Mesenteric fat pad (tissue), 1 donor: ENCODE measurements at regions not wholly inside any gene's neighbourhood (a gene's known extent, or its start where the extent isn't known, plus 50 kb on each side); places are given as distances from the start of the nearest gene placed in this dataset.

ENCODE experiments used
- DNase-seq: peaks from one replicate; pipeline ENCODE4 v3.0.0-alpha.2; 2020; ENCODE audit warnings: low spot score
- donor health status: DM: yes; HTN: yes; CAD: no.

DNA sequence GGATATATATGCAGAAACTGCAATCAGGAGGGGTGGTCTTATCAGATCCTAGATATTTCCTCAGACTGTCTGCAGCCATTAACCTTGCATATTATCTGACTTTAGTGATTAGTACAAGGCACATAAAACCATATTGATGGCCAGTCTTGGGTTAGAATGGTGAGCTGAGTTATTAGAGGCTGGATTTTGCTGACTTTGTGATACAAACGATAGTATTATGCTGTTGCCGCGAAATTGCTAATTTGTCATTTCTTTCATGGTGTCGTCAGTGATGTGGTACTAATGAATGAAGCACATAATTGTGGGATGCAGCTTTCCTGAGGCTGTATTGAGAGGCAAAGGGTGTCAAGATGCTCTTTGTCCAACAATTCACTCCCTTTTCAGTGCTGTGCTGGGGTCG, 172.5 kb downstream of the TEX29 start:
- DNase-seq = no peak

DNA sequence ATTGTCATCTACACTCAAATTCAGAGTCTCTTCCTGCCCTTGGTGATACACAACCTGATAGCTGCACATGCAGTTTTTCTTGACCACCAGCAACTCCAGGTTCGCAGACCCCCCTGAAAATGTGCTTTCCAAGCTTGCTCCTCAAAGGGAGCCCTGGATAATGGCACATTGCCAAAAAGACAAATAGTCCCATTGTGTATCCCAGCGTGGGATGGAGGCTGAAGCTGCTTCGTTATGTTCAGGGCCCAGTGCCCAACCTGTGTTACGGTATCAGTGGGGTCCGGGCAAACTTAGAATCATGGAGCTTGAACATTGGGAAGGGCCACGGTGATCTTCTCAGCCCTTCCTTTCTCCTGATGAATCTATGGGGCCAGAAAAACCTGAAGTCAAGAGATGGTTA, 173.0 kb downstream of the TEX29 start:
- DNase-seq = peak; percentile 72

DNA sequence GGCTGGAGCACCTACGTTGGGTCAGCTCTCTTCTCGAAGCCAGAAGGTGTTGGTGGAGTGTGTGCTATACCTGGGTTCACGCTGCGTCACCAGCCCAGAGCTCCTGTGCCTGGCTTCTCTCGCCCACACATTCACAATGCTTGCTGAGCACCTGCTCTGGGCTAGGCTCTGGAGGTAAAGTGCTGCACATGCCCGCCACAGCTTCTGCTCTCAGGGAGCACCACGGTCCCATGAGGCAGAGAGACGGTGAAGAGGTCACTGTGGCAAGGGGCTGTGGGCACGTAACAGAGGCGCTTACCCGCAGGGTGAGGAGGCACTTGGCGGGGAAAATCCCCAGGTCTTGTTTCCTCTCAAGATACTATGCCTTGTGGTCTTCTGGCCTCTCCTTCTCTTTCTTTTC, 174.2 kb downstream of the TEX29 start:
- DNase-seq = peak; percentile 74

DNA sequence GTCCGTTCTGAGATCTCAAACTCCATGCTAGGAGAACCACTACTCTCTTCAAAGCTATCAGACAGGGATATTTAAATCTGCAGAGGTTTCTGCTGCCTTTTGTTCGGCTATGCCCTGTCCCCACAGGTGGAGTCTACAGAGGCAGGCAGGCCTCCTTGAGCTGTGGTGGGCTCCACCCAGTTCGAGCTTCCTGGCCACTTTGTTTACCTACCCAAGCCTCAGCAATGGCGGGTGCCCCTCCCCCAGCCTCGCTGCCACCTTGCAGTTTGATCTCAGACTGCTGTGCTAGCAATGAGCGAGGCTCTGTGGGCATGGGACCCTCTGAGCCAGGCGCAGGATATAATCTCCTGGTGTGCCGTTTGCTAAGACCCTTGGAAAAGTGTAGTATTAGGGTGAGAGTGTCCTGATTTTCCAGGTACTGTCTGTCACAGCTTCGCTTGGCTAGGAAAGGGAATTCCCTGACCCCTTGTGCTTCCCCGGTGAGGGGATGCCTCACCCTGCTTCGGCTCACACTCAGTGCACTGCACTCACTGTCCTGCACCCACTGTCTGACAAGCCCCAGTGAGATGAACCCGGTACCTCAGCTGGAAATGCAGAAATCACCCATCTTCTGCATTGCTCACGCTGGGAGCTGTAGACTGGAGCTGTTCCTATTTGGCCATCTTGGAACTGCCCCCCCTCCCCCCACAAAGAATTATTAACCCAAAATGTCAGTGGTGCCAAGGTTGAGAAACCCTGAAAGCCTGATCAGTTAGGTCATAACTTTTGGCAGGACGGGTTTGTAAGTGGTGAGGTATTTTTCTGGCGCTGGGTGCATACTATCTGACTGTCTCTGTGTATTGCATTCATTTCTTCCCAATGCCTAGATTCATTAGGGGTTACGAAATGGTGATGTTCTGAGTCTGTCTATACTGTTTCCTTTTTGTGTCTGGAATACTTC, 181.4 kb downstream of the TEX29 start:
- DNase-seq = peak; percentile 57

DNA sequence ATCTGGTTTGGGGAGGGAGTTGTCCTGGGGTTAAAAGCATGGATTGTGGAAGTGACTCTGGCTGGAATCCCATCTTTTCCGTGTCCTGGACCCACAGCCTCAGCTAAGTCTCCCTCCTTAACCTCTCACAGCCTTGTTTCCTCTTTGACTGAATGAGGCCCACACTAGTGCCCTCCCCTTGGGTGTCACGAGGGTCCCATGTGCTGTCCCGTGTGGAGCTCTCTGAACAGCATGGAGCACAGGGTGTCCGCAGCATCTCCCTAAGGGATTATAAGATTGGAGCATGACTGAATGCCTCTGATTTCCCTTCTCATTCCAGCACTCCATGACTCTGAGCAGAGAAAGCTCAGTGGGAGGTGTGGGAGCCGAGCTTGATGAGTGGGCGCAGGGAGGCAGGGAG, 182.5 kb downstream of the TEX29 start:
- DNase-seq = peak; percentile 65

DNA sequence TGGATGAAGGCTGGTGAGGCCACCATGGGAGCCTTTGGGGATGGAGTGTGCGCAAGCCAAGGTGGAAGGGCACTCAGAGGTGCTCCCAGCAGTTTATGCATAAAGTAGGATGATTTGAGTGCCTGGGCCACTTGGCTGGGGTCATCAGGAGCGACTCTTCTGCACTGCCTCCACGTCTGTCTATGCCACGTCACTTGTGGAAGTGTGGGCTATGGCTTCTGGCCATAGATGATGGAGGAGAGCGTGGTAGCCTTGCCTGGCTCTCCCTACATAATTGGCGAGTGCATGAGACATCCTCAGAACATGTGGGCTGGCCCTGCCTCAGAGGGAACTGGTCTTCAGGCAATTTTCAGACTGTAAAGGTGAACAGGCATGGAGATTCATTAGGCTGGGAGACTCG, 182.9 kb downstream of the TEX29 start:
- peak; percentile 53 for DNase-seq

DNA sequence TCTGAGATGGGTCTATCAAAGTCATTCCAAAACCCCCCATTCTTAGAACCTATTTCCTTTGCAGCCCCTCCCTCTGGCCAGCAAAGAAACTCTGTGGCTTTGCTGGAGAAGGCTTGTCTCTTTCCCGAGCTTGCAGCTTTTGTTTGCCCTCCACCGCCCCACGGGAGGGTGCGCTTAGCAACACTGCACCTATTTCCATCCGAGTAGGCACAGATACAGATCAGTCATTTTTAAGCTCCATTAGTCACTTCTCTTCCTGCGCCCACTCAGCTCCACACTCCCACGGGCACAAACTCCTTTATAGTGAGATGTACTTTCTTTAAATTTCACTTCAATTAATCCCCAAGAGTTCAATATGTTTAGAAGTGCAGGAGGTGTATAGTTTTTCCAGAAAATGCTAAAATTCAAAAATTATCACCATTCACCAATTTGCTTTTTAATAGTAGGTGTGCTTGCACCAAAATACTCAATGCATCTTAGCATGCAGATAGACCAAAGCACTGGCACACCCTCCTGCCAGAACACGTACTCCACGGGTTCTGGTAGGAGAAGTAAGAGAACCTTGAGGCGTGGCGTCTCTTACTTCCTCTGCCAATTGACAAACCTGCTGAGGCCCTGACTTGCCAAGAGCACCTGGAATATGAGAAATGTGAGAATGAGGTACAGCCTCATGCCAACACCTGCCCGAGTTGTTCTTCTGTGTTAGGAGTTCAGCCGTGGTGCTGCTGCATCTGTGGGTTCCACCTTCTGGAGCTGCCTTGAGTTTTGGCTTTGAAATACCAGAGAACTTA, 183.7 kb downstream of the TEX29 start:
- peak; percentile 81 for DNase-seq

DNA sequence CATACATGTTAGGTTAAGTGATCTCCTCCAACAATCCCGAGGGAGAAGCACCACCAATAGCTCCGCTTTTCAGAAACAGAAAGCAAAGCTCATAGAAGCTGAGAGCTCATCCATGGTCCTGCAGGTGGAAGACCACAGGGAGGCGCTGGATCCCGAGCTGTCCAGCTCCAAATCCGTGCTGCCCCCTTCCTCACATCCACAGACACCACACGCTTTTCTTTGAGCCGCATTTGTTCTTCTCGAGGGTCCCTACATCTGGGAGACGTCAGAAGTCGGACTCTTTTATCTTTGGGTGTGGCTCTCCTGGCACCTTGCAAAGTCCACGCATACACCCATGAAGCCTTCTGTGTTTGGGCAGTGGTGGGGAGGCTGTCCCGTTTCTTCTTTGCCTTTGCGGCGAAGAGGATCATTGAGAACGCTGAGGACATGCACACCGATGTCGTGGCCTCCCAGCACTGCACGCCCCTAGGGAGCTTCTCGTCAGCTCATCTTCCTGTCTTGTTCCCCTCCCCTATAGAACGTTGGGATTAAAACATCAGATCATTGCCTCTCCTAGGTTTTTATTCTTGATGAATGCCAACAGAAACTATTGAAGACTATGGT, 184.8 kb downstream of the TEX29 start:
- DNase-seq = peak; percentile 51

DNA sequence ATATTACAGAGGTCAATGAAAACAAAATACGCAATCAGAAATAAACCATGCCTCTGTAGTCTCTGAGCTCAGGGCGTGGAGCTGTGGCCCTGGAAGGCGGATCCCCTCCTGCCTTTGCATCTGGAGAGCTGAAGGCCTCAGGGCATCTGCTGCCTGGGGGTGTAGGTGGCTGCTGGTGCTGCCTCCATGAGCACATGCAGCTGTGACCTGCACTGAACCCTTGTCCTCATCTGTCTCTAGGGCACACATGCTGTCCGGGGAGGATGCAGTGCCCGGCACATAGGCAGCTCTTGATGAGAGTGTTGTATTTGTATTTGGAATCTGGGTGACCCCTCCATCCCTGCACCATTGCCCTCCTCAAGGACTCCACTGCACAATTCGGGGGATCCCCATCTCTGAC, 185.7 kb downstream of the TEX29 start:
- peak; percentile 81 for DNase-seq

DNA sequence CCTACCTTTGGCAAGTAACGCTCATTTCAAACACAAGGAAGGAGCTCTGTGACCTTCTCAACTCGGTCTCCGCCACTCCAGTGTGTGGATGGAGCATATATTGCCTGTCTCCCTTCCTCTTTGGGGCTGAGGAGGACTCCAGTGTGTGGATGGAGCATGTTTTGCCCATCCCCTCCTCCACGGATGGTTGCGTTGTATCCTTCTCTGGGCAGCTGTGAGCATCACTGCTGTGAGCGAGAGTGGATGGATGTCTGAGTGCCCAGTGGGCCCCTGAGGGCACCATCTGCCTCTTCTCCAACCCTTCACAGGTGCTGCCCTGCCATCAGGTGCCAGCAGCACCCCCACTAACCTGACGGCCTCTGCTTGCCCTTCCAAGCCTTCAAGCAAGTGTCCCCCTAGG, 186.2 kb downstream of the TEX29 start:
- DNase-seq = peak; percentile 59

DNA sequence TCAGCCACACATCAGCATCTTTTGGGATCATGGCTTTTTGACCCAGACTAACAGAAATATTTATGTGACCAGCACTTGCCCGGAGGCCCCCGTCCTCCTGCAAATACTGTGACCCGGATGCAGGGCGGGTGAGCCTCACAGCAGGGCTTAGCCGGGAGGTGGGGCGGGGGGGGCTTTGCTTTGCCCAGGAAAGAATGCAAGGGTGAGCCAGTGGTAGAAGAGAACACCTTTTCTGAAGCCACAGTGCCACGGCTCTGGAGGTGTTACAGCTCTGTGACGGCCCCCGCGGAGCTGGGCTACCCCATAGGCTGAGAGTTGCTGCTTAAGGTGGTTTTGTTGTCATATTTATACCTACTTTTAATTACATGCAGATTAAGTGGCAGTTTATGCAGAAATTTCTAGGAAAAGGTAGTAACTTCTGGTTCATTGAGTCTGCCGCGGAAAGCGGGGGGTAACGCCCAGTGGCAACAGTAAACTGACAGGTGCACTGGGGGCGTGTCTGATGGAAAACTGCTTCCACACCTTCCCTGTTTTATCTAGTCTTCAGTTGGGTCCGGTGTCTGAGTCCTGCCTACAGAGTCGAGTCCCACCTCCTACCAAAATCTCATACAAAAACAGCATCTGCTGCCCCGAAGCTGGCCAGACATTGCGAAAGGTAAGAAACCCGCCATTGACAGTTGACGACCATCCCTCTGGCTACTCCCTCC, 187.9 kb downstream of the TEX29 start:
- peak; percentile 47 for DNase-seq

DNA sequence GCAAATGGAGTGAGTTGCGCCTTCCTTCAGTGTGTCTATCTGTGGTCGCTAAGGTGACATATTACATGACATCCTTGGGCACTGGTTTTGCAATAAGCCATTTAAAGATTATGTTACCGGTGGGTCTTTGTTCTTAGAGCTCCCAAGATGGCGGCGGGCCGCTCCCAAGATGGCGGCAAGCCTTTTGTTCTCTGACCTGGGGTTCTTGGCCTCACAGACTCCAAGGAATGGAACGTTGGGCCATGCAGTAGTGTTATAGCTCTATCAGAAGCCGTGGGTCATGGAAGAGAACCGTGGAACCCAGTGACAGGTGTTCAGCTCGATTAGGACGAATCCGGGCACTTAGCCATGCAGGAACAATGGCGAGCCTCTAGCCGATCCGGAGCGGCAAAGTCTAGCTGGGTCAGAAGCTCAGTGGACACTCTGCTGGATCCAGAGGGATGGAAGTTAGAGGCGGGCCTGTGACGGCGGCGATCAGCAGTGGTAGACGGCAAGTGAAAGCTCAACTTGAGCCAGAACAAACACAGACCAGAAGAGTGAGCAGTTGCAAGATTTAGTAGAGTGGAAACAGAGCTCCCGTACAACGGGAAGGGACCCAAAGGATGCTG, 188.6 kb downstream of the TEX29 start:
- DNase-seq = peak; percentile 72

DNA sequence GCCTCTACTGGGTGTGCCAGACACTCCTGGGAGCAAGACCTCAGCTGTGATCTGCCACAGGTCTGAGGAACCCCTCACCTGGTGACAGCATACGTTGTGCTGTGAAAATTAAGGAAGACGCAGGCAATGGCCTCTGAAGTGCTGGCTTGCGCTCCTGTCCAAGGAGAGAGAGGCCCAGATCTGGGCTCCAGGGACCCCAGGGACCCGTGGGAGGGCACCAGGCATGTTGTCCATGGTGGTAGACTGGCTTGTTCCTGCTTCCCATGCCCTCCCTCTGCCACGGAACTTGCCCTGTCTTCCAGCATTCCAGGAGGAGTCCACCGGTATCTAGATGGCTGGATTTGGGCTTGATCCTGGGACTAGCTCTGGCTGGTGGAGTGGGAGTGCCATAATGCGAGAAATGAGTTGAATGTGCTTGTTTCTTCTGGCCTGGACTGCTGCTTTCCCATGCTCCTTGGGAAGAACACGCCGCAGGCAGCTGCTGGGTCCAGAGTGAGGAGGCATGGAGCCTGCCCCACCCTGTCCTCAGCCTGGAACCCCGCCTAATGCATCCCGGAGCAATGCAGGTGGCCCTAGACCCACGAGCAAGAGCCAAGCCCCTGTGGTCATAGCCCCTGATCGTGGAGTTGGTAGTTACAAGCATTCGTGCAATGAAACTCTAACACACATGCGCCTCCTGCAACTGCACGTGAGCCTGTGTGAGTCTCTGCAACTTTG, 190.2 kb downstream of the TEX29 start:
- peak; percentile 74 for DNase-seq

DNA sequence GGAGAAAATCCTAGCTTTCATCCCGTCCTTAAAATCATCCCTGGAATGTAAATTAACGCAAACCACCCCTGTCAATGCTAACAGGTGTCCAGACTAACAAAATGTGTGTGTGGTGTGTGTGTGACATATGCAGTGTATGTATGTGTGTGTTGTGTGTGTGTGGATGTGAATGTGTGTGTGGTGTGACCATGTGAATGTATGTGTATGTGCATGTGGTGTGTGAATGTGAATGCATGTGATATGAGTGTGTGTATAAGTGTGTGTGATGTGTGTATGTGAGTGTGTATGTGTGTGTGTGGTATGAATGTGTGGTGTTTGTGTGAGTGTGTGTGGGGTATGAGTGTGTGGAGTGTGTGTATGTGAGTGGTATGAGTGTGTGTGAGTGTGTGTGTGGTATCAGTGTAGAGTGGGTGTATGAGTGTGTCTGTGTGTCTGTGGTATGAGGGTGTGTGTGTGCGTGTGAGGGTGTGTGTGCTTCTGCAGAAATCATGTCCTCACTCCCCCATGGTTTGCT, 190.8 kb downstream of the TEX29 start:
- no peak for DNase-seq

DNA sequence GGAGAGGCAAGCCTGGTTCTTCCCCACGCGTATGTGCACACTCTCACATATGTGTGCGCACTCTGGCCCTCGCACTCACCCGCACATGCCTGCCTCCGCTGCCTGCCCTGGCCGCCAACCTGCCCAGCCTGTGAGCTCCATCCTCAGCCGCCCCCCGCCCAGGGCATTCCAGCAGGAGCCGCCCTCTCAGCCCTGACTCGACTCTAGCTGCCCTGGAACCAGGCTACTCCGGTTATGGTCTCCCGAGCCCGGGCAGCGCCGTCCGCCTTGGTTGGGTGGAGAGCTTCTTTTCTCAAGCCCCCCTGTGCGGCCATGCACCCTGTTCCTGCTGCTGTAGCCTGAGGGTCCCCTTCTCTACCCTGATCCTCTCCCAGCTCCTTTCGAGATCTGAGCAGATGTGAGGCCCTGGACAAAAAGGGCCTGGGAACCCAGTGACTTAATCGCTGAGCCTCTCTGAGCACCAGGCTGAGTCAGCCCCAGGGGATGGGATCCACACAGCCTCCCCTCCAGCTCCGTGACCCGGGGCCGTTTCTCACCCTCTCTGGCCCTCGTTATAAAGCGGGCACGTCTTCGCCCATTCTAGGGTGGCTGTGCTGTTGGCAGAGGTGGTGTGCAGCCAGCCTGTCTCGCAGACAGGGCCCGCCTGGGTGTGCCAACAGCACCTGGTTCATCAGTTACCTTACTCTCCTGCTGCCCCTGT, 191.5 kb downstream of the TEX29 start:
- peak; percentile 78 for DNase-seq

DNA sequence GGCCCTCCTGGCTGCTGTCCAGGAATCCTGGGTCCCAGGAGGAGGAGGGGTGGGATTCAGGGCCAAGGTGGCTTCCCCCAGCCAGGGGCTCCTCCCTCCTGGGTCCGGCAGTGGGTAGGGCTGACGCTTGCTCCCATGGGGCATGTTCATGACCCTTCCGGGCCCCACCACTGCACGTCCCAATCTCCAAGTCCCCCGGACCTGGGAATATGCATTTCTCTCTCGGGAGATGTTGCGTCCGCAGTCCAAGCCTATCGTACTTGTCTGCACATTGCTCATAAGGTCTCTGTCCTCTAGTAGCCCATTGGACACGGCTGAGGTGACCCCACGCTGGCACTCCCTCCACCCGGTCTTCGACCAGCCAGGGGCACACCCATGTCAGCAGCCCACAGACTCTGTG, 192.3 kb downstream of the TEX29 start:
- peak; percentile 72 for DNase-seq

DNA sequence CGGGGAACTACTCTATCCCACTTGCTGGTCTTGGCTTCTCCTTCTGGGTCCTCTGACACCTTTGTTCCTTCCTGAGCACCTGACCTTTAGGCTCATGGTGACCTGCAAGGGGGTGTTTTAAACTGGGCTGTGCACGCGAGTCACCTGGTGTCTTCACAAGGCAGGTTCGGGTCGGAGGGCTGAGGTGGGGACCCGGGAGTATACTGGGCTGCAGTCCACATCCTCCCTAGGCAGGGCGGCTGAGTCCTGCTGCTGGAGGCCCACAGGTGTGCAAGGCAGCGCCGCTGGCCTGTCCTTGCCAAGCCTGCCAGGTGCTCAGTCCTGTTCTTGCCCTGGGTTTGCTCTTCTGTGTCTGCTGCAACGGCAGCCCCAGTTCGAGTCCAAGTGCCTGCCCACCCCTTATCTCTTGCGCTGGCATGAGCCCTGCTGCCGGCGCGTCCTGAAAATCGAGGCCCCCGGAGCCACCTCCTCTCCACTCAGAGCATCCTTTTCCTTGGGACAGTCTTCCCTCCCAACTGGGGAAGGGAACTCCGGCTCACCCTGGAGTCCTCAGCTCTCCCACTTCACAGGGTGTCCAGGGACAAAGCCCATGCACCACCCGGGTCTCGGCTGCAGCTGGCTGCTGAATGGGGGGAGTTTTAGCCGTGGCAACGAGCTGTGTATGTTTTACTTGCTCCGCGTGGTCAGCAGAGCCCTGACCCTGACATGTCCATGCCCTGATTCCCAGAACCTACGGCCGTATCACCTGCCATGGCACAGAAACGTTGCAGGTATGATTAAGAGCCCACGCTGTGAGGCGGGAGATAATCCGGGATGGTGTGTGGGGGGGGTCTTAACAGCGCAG, 193.5 kb downstream of the TEX29 start:
- DNase-seq = peak; percentile 81

DNA sequence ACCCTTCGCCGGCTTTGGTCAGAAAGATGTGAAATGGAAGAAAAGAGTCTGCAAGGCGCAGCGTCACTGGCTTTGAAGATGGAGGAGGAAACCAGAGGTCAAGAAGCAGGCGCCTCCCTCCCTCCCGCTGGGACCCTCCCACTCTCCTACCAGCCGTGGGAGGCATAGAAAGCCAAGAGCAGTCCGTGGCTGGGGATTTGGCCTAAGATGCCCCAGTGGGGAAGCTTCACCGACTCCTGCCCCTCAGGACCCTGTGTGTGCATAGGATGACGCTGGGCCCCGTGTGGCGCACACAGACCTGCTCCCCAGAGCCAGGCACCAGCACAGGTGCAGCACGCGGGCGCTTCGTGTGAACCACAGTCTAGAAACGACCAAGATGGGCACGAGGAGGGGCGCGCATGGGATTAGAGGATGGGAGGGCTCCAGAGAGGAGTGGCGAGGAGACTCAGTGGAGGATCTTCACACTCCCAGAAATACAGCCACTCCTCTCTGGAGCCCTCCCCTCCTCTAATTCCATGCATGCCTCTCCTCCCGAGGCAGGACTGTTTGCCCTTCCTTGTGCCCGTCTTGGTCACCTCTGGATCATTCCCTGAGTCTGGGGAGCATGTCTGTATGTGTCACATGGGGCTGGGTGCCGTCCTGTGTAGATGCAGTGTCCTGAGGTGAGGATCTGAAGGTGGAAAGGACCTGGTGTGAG, 194.3 kb downstream of the TEX29 start:
- DNase-seq = peak; percentile 62
